K562 (cell line): ENCODE measurements at regions not wholly inside any gene's neighbourhood (a gene's known extent, or its start where the extent isn't known, plus 50 kb on each side); places are given as distances from the start of the nearest gene placed in this dataset.

Experiments used
- CTCF ChIP-seq, 3 experiments: IDR thresholded peaks in 2 of 3; conservative IDR thresholded peaks in 1 of 3; 2 replicates each; pipeline ENCODE4 v1.5.1; 2011 to 2012; ENCODE audit warnings: low read length in 3 of 3, mild to moderate bottlenecking in 3 of 3, control low read depth in 2 of 3, improper control_type of control experiment in 1 of 3, inconsistent platforms in 1 of 3, low read depth in 1 of 3, mixed read lengths in 1 of 3, moderate library complexity in 1 of 3; ENCODE audit not compliant: insufficient read depth in 2 of 3
- EZH2 ChIP-seq: IDR thresholded peaks from 2 replicates; pipeline ENCODE4 v1.6.1; 2012; ENCODE audit warnings: low read depth, mild to moderate bottlenecking, inconsistent platforms, low read length, borderline replicate concordance
- POLR2A ChIP-seq: fragments of 450-650 bp; conservative IDR thresholded peaks from 2 replicates; pipeline ENCODE4 v1.6.1; 2016
- SREBF1 ChIP-seq: fragments of 150-350 bp; IDR thresholded peaks from 2 replicates; pipeline ENCODE4 v1.6.1; 2014; ENCODE audit warnings: antibody characterized with exemption, low read depth, low read length, borderline replicate concordance
- ZKSCAN3 ChIP-seq: fragments of 250-450 bp; sonication (Bioruptor Pico); IDR thresholded peaks from 2 replicates; pipeline ENCODE4 v1.4.0; 2020
- TF ChIP-seq, protein P1 (sequence below): sonication (generic); formaldehyde crosslinking; IDR thresholded peaks from 2 replicates; pipeline ENCODE4 v1.8.1; 2023; ENCODE audit warnings: mild to moderate bottlenecking, missing genetic modification reagents
- TF ChIP-seq, protein P2 (sequence below): fragments of 450-650 bp; IDR thresholded peaks from 2 replicates; pipeline ENCODE4 v1.6.1; 2016; ENCODE audit warnings: borderline replicate concordance

- TF ChIP-seq, protein P1, sequence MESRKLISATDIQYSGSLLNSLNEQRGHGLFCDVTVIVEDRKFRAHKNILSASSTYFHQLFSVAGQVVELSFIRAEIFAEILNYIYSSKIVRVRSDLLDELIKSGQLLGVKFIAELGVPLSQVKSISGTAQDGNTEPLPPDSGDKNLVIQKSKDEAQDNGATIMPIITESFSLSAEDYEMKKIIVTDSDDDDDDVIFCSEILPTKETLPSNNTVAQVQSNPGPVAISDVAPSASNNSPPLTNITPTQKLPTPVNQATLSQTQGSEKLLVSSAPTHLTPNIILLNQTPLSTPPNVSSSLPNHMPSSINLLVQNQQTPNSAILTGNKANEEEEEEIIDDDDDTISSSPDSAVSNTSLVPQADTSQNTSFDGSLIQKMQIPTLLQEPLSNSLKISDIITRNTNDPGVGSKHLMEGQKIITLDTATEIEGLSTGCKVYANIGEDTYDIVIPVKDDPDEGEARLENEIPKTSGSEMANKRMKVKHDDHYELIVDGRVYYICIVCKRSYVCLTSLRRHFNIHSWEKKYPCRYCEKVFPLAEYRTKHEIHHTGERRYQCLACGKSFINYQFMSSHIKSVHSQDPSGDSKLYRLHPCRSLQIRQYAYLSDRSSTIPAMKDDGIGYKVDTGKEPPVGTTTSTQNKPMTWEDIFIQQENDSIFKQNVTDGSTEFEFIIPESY, result no peak
- TF ChIP-seq, protein P2, sequence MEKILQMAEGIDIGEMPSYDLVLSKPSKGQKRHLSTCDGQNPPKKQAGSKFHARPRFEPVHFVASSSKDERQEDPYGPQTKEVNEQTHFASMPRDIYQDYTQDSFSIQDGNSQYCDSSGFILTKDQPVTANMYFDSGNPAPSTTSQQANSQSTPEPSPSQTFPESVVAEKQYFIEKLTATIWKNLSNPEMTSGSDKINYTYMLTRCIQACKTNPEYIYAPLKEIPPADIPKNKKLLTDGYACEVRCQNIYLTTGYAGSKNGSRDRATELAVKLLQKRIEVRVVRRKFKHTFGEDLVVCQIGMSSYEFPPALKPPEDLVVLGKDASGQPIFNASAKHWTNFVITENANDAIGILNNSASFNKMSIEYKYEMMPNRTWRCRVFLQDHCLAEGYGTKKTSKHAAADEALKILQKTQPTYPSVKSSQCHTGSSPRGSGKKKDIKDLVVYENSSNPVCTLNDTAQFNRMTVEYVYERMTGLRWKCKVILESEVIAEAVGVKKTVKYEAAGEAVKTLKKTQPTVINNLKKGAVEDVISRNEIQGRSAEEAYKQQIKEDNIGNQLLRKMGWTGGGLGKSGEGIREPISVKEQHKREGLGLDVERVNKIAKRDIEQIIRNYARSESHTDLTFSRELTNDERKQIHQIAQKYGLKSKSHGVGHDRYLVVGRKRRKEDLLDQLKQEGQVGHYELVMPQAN, result no peak
- TF ChIP-seq CTCF (IDR thresholded peaks at IDR 0.05 in 2 of 3, conservative IDR thresholded peaks at IDR 0.05 in 1 of 3; ENCODE audit: insufficient read depth in 2 of 3, low read depth in 1 of 3, low read length in 3 of 3) (no peak), POLR2A (no peak), SREBF1 (no peak), EZH2 (no peak), ZKSCAN3 (CRISPR knock-in tag) (no peak)
Observed at GRCh38 chr10:10475812-10476211, 541.9 kb upstream of the CELF2 start.
